ENCODE measurements at regions not wholly inside any gene's neighbourhood (a gene's known extent, or its start where the extent isn't known, plus 50 kb on each side); places are given as distances from the start of the nearest gene placed in this dataset.

DNA sequence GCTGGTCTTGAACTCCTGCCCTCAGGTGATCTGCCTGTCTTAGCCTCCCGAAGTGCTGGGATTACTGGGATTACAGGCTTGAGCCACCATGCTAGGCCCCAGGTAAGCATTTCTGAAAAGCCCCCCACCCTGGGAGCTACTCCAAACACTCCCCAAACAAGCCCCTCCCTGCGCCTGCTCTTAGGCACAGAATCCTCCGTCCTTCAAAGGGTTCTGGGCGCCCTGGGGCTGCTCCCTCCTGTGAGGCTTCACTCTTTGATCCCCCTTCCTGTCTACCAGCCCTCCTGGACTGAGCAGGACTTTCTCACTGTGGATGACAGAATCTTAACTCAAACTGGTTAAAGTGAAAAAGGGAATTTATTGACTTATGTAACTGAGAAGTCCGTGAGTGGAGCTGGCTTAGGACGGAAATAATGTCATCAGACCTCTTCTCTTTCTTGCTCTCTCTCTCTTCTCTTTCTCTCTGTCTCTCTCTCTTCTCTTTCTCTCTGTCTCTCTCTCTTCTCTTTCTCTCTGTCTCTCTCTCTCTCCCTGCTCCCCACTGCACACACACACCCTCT lies 66.9 kb upstream of the CLMN start:
- Histone ChIP-seq H3K27ac (ENCODE audit: low read depth, low read length) (no peak overlapping the region), H3K9me3 (ENCODE audit: low read length) (no peaks in the 10 kb centered on the region), H3K27me3 (ENCODE audit: insufficient read depth, low read length, poor library complexity, severe bottlenecking) (no peaks in the 10 kb centered on the region), H3K36me3 (ENCODE audit: insufficient read depth, low read length) (no peaks in the 10 kb centered on the region), H3K4me3 (ENCODE audit: low read length) (no peak overlapping the region), H3K4me1 (ENCODE audit: insufficient read depth, low read length) (no peaks in the 10 kb centered on the region)
- Mint-ChIP-seq H3K36me3 (peaks cover 0 to 10% (median 0%) of the 10 kb centered on the region in 3 donors), H3K4me3 (no peak overlapping the region), H3K4me1 (no peaks in the 10 kb centered on the region), H3K27ac (no peak overlapping the region), H3K9me3 (peaks cover 0 to 4% (median 2%) of the 10 kb centered on the region in 5 donors), H3K27me3 (peaks cover 7 to 55% of the 10 kb centered on the region in 2 donors)
- ChIA-PET POLR2A (no interaction called here), CTCF (no interaction called here)
- no peak for DNase-seq

DNA sequence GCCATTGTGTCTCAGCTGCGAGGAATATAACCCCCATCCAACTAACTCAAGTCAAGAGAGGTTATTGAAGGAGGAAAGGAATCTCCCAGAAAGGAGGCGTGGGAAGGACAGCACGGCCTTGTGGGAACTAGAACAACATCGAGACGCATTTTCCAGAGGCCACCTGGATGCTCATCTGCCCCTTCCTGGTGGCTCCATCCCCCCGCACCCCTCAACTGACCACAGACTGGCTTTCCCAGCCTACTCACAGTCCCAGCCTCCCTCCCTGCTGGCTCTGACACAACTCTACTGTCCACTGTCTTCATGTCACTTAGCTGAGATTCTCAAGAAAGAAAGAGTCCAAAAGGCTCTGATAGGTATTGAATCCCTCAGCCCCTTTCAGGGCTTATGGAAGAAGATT lies 66.0 kb upstream of the CLMN start:
- Histone ChIP-seq H3K9me3 (ENCODE audit: low read length) (no peaks in the 10 kb centered on the region), H3K36me3 (ENCODE audit: insufficient read depth, low read length) (no peaks in the 10 kb centered on the region), H3K4me1 (ENCODE audit: insufficient read depth, low read length) (no peaks in the 10 kb centered on the region), H3K4me3 (ENCODE audit: low read length) (no peak overlapping the region), H3K27ac (ENCODE audit: low read depth, low read length) (no peak overlapping the region), H3K27me3 (ENCODE audit: insufficient read depth, low read length, poor library complexity, severe bottlenecking) (no peaks in the 10 kb centered on the region)
- peaks cover 0 to 8% (median 0%) of the 10 kb centered on the region in 3 donors for H3K36me3 Mint-ChIP-seq
- no peak overlapping the region for H3K27ac Mint-ChIP-seq
- H3K9me3 Mint-ChIP-seq, result peaks cover 0 to 4% (median under 1%) of the 10 kb centered on the region in 5 donors
- DNase-seq, result no peak
- ChIA-PET POLR2A (no interaction called here), CTCF (no interaction called here)
- peaks cover 7 to 50% of the 10 kb centered on the region in 2 donors for H3K27me3 Mint-ChIP-seq
- H3K4me3 Mint-ChIP-seq, result no peak overlapping the region
- no peaks in the 10 kb centered on the region for H3K4me1 Mint-ChIP-seq

DNA sequence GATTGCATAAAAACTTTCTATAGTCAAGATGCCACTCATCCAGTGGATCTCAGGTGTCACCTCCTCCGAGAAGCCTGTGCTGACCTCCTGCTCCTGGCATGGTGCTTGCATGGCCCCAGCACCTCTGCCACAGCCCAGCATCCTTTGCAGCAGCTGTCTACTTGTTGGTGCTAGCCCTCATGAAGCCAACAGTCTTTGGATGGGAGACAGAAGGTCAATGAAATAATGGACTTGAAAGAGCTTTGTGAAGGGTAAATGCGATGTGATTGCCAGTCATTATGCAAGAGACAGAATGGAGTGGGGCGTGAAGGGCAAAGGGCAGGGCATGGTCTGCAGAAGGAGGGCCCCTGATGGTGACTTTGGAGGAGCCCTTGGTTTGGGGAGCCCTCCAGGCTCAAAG lies 63.0 kb upstream of the CLMN start:
- DNase-seq, result no peak
- Mint-ChIP-seq H3K27ac (no peak overlapping the region), H3K9me3 (peaks cover 13 to 19% (median 17%) of the 10 kb centered on the region in 5 donors), H3K36me3 (peaks cover 0 to 12% (median 0%) of the 10 kb centered on the region in 3 donors), H3K27me3 (peaks cover 16 to 34% of the 10 kb centered on the region in 2 donors), H3K4me3 (no peak overlapping the region), H3K4me1 (no peaks in the 10 kb centered on the region)
- ChIA-PET CTCF (no interaction called here), POLR2A (no interaction called here)
- Histone ChIP-seq H3K27ac (ENCODE audit: low read depth, low read length) (no peak overlapping the region), H3K4me1 (ENCODE audit: insufficient read depth, low read length) (no peaks in the 10 kb centered on the region), H3K4me3 (ENCODE audit: low read length) (no peak overlapping the region), H3K27me3 (ENCODE audit: insufficient read depth, low read length, poor library complexity, severe bottlenecking) (no peaks in the 10 kb centered on the region), H3K9me3 (ENCODE audit: low read length) (no peaks in the 10 kb centered on the region), H3K36me3 (ENCODE audit: insufficient read depth, low read length) (no peaks in the 10 kb centered on the region)

DNA sequence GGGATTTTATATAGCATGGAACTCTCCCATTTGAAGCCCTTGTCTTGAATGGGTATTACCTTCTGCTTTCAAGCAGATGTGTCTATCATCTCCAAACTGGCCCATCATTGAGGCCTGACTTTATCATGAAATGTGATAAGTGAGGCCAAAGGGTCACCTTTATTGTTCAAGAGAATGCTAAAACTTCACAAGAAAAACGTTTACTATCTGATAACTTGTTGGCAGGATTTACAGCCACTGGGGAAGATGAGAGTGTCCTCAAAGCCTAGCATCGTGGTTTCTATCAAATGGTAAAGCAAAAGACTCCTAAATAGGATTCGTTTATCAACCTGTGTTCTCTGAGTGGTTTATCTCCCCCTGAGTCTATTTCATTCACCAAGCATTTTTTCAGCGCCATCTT lies 62.0 kb upstream of the CLMN start:
- Mint-ChIP-seq H3K4me3 (no peak overlapping the region), H3K27me3 (peaks cover 15 to 32% of the 10 kb centered on the region in 2 donors), H3K9me3 (peaks cover 13 to 19% (median 17%) of the 10 kb centered on the region in 5 donors), H3K27ac (no peak overlapping the region), H3K36me3 (peaks cover 0 to 12% (median 0%) of the 10 kb centered on the region in 3 donors), H3K4me1 (no peaks in the 10 kb centered on the region)
- no peak overlapping the region for H3K4me3 ChIP-seq (ENCODE audit: low read length)
- no peaks in the 10 kb centered on the region for H3K9me3 ChIP-seq (ENCODE audit: low read length)
- DNase-seq, result no peak
- POLR2A ChIA-PET, result no interaction called here
- no peak overlapping the region for H3K27ac ChIP-seq (ENCODE audit: low read depth, low read length)
- H3K36me3 ChIP-seq (ENCODE audit: insufficient read depth, low read length), result no peaks in the 10 kb centered on the region
- no peaks in the 10 kb centered on the region for H3K4me1 ChIP-seq (ENCODE audit: insufficient read depth, low read length)
- H3K27me3 ChIP-seq (ENCODE audit: insufficient read depth, low read length, poor library complexity, severe bottlenecking), result no peaks in the 10 kb centered on the region
- CTCF ChIA-PET, result no interaction called here

DNA sequence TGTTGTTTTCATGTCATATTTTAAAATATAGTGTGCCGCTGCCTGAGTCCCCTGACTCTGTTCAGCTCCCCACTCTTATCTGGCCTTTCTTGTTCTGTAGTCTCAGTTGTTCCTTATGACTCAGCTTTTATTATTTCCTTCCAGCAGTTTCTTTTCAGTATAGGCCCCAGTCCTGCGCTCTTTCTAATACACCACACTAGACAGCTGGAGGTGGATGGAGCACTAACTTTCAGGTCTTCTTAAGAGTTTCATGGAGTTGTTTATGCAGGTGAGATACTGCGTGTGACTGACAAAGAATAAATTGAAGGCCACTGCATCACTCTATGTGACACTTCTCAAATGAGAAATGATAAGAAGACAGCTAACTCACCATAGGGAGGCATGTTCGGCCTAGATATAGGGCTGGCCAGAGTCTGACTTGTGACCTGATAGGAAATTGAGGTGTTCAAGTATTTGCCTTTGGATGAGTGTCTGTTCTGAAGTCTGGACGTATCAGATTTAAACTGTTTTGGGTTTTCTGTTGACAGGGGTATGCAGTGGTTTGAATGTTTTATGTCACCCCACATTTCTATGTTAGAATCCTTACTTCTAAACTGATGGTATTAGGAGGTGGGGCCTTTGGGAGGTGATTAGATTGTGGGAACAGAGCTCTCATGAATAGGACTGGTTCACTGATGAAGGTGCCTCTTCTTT lies 60.8 kb upstream of the CLMN start:
- no peaks in the 10 kb centered on the region for H3K4me1 Mint-ChIP-seq
- H3K27me3 Mint-ChIP-seq, result peaks cover 19 to 37% of the 10 kb centered on the region in 2 donors
- no peaks in the 10 kb centered on the region for H3K9me3 ChIP-seq (ENCODE audit: low read length)
- DNase-seq, result no peak
- CTCF ChIA-PET, result no interaction called here
- H3K4me1 ChIP-seq (ENCODE audit: insufficient read depth, low read length), result no peaks in the 10 kb centered on the region
- H3K36me3 ChIP-seq (ENCODE audit: insufficient read depth, low read length), result no peaks in the 10 kb centered on the region
- peaks cover 13 to 19% (median 17%) of the 10 kb centered on the region in 5 donors for H3K9me3 Mint-ChIP-seq
- peaks cover 0 to 12% (median 0%) of the 10 kb centered on the region in 3 donors for H3K36me3 Mint-ChIP-seq
- no peak overlapping the region for H3K4me3 ChIP-seq (ENCODE audit: low read length)
- no peak overlapping the region for H3K27ac Mint-ChIP-seq
- POLR2A ChIA-PET, result no interaction called here
- no peak overlapping the region for H3K27ac ChIP-seq (ENCODE audit: low read depth, low read length)
- H3K27me3 ChIP-seq (ENCODE audit: insufficient read depth, low read length, poor library complexity, severe bottlenecking), result no peaks in the 10 kb centered on the region
- H3K4me3 Mint-ChIP-seq, result no peak overlapping the region

DNA sequence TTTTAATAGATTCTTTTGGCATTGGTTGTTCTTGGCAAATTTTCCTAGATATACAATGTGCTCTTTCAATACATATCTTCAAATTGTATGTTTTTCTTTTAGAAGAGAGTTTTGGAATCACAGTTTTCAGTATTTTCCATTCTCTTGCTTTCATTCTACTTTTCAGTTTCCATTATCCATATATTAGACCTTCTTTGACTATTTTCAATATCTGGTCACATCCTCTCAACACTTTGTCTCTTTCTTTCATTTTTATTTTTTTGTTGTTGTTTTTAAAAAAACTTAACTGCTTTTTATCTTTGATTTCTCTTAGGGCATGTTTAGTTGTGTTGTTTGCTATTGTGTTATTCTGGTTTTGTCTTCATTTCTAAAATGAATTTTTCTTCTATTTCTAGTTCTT lies 59.9 kb upstream of the CLMN start:
- Histone ChIP-seq H3K4me1 (ENCODE audit: insufficient read depth, low read length) (no peaks in the 10 kb centered on the region), H3K36me3 (ENCODE audit: insufficient read depth, low read length) (no peaks in the 10 kb centered on the region), H3K4me3 (ENCODE audit: low read length) (no peak overlapping the region), H3K27me3 (ENCODE audit: insufficient read depth, low read length, poor library complexity, severe bottlenecking) (no peaks in the 10 kb centered on the region), H3K27ac (ENCODE audit: low read depth, low read length) (no peak overlapping the region), H3K9me3 (ENCODE audit: low read length) (no peaks in the 10 kb centered on the region)
- CTCF ChIA-PET, result no interaction called here
- peaks cover 13 to 19% (median 17%) of the 10 kb centered on the region in 5 donors for H3K9me3 Mint-ChIP-seq
- POLR2A ChIA-PET, result no interaction called here
- H3K4me1 Mint-ChIP-seq, result no peaks in the 10 kb centered on the region
- DNase-seq, result no peak
- peaks cover 19 to 35% of the 10 kb centered on the region in 2 donors for H3K27me3 Mint-ChIP-seq
- no peak overlapping the region for H3K4me3 Mint-ChIP-seq
- H3K27ac Mint-ChIP-seq, result no peak overlapping the region
- peaks cover 0 to 12% (median 0%) of the 10 kb centered on the region in 3 donors for H3K36me3 Mint-ChIP-seq

DNA sequence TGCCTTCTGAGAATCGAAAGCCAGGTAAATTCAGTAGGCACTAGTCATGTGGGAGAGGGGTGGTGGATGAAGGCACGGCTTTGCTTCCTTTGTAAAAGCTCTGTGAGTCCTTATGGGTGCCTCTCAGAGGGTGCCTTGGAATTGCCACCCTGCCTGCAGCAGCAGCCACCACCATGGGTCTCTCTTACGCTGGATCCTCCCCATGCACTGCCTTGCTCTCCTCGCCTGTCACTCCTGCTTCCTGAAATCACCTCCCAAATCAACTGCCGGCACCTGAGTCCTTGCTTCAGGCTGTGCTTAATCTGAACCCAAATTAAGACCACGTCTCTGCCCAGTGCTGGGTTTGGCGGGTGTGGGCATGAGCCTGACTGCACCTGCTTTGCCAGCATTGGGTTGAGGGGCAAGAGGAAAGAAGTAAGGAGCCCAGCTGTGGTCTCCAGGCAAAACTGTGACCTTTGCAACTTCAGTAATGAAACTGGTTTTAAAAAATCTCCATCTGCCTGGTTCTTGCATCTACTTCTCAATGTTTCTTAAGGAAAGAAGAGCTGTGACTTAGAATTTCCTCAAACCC lies 55.9 kb upstream of the CLMN start:
- CTCF ChIA-PET, result no interaction called here
- H3K4me1 ChIP-seq (ENCODE audit: insufficient read depth, low read length), result no peaks in the 10 kb centered on the region
- DNase-seq, result no peak
- Mint-ChIP-seq H3K9me3 (peaks cover 13 to 17% (median 14%) of the 10 kb centered on the region in 5 donors), H3K4me3 (no peak overlapping the region), H3K27ac (no peak overlapping the region), H3K27me3 (peaks cover 17 to 43% of the 10 kb centered on the region in 2 donors), H3K4me1 (no peaks in the 10 kb centered on the region), H3K36me3 (peaks cover 0 to 8% (median 0%) of the 10 kb centered on the region in 3 donors)
- H3K27me3 ChIP-seq (ENCODE audit: insufficient read depth, low read length, poor library complexity, severe bottlenecking), result no peaks in the 10 kb centered on the region
- no peaks in the 10 kb centered on the region for H3K9me3 ChIP-seq (ENCODE audit: low read length)
- no peak overlapping the region for H3K27ac ChIP-seq (ENCODE audit: low read depth, low read length)
- POLR2A ChIA-PET, result no interaction called here
- H3K4me3 ChIP-seq (ENCODE audit: low read length), result no peak overlapping the region
- no peaks in the 10 kb centered on the region for H3K36me3 ChIP-seq (ENCODE audit: insufficient read depth, low read length)

DNA sequence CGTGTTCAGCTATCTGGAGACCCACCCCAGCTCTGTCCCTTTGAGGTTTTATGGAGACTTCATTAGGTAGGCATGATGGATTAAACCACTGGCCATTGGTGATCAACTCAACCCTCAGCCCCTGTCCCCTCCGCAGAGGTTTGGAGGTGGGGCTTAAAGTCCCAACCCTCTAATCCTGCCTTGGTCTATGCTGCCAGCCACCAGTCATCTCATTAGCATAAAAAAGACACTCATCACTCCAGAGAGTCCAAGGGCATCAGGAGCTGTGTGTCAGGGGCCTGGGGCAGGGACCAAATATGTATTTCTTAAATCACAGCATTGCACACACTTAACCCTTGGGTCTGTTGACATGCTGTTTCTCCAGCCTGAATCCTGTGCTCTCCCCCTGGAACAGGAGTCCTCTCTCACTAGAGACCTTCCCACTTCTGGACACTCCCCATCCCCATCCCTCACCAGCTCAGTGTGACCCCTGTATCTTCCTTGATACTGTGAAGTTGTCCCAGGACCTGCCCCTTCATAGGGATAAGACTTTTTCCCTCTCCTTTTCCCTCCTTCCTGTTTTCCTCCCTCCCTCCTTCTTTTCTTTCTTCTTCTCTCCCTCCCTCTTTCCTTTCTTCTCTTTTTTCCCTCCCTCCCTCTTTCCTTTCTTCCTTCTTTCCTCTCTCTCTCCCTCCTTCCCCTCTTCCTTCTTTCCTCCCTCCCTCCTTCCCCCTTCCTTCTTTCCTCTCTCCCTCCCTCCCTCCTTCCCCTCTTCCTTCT lies 54.7 kb upstream of the CLMN start:
- H3K4me3 Mint-ChIP-seq, result no peak overlapping the region
- H3K36me3 Mint-ChIP-seq, result peaks cover 0 to under 1% (median 0%) of the 10 kb centered on the region in 3 donors
- POLR2A ChIA-PET, result no interaction called here

More for the DNA sequence above, 54.7 kb upstream of the CLMN start:
- Histone ChIP-seq H3K27me3 (ENCODE audit: insufficient read depth, low read length, poor library complexity, severe bottlenecking) (no peaks in the 10 kb centered on the region), H3K4me1 (ENCODE audit: insufficient read depth, low read length) (no peaks in the 10 kb centered on the region), H3K36me3 (ENCODE audit: insufficient read depth, low read length) (no peaks in the 10 kb centered on the region), H3K9me3 (ENCODE audit: low read length) (no peaks in the 10 kb centered on the region), H3K4me3 (ENCODE audit: low read length) (no peak overlapping the region), H3K27ac (ENCODE audit: low read depth, low read length) (no peak overlapping the region)
- Mint-ChIP-seq H3K4me1 (no peaks in the 10 kb centered on the region), H3K27me3 (peaks cover 15 to 48% of the 10 kb centered on the region in 2 donors), H3K27ac (no peak overlapping the region), H3K9me3 (peaks cover 2 to 7% (median 6%) of the 10 kb centered on the region in 5 donors)
- CTCF ChIA-PET, result no interaction called here
- DNase-seq, result no peak
